ENCODE measurements at regions not wholly inside any gene's neighbourhood (a gene's known extent, or its start where the extent isn't known, plus 50 kb on each side); places are given as distances from the start of the nearest gene placed in this dataset.

- TF ChIP-seq, protein P1, sequence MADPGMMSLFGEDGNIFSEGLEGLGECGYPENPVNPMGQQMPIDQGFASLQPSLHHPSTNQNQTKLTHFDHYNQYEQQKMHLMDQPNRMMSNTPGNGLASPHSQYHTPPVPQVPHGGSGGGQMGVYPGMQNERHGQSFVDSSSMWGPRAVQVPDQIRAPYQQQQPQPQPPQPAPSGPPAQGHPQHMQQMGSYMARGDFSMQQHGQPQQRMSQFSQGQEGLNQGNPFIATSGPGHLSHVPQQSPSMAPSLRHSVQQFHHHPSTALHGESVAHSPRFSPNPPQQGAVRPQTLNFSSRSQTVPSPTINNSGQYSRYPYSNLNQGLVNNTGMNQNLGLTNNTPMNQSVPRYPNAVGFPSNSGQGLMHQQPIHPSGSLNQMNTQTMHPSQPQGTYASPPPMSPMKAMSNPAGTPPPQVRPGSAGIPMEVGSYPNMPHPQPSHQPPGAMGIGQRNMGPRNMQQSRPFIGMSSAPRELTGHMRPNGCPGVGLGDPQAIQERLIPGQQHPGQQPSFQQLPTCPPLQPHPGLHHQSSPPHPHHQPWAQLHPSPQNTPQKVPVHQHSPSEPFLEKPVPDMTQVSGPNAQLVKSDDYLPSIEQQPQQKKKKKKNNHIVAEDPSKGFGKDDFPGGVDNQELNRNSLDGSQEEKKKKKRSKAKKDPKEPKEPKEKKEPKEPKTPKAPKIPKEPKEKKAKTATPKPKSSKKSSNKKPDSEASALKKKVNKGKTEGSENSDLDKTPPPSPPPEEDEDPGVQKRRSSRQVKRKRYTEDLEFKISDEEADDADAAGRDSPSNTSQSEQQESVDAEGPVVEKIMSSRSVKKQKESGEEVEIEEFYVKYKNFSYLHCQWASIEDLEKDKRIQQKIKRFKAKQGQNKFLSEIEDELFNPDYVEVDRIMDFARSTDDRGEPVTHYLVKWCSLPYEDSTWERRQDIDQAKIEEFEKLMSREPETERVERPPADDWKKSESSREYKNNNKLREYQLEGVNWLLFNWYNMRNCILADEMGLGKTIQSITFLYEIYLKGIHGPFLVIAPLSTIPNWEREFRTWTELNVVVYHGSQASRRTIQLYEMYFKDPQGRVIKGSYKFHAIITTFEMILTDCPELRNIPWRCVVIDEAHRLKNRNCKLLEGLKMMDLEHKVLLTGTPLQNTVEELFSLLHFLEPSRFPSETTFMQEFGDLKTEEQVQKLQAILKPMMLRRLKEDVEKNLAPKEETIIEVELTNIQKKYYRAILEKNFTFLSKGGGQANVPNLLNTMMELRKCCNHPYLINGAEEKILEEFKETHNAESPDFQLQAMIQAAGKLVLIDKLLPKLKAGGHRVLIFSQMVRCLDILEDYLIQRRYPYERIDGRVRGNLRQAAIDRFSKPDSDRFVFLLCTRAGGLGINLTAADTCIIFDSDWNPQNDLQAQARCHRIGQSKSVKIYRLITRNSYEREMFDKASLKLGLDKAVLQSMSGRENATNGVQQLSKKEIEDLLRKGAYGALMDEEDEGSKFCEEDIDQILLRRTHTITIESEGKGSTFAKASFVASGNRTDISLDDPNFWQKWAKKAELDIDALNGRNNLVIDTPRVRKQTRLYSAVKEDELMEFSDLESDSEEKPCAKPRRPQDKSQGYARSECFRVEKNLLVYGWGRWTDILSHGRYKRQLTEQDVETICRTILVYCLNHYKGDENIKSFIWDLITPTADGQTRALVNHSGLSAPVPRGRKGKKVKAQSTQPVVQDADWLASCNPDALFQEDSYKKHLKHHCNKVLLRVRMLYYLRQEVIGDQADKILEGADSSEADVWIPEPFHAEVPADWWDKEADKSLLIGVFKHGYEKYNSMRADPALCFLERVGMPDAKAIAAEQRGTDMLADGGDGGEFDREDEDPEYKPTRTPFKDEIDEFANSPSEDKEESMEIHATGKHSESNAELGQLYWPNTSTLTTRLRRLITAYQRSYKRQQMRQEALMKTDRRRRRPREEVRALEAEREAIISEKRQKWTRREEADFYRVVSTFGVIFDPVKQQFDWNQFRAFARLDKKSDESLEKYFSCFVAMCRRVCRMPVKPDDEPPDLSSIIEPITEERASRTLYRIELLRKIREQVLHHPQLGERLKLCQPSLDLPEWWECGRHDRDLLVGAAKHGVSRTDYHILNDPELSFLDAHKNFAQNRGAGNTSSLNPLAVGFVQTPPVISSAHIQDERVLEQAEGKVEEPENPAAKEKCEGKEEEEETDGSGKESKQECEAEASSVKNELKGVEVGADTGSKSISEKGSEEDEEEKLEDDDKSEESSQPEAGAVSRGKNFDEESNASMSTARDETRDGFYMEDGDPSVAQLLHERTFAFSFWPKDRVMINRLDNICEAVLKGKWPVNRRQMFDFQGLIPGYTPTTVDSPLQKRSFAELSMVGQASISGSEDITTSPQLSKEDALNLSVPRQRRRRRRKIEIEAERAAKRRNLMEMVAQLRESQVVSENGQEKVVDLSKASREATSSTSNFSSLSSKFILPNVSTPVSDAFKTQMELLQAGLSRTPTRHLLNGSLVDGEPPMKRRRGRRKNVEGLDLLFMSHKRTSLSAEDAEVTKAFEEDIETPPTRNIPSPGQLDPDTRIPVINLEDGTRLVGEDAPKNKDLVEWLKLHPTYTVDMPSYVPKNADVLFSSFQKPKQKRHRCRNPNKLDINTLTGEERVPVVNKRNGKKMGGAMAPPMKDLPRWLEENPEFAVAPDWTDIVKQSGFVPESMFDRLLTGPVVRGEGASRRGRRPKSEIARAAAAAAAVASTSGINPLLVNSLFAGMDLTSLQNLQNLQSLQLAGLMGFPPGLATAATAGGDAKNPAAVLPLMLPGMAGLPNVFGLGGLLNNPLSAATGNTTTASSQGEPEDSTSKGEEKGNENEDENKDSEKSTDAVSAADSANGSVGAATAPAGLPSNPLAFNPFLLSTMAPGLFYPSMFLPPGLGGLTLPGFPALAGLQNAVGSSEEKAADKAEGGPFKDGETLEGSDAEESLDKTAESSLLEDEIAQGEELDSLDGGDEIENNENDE (IDR thresholded peaks at IDR 0.05; ENCODE audit: insufficient replicate concordance, low read length), result no peak
- TF ChIP-seq CTCF (IDR thresholded peaks at IDR 0.05; ENCODE audit: control extremely low read depth in 1 of 3, insufficient read depth in 1 of 3, low read depth in 1 of 3, low read length in 3 of 3), result peak in 1 of 3 experiments; percentile 25; a peak in 2 of 4 replicates
Measured at GRCh38 chr4:24044610-24045589, 155.1 kb upstream of the PPARGC1A start (continued).
